ENCODE measurements at regions not wholly inside any gene's neighbourhood (a gene's known extent, or its start where the extent isn't known, plus 50 kb on each side); places are given as distances from the start of the nearest gene placed in this dataset.

- no peak for DNase-seq
- Mint-ChIP-seq H3K36me3 (ENCODE audit: low read depth) (no peaks in the 10 kb centered on the region), H3K4me1 (ENCODE audit: low read depth) (peaks cover 31% of the 10 kb centered on the region), H3K27ac (no peak overlapping the region), H3K9me3 (peaks cover 8% of the 10 kb centered on the region; the same call in 1 of the 2 replicates), H3K4me3 (no peak overlapping the region), H3K27me3 (ENCODE audit: insufficient read depth) (peaks cover 12% of the 10 kb centered on the region)
- TF ChIP-seq CTCF (IDR thresholded peaks at IDR 0.05) = no peak
Measured at GRCh38 chr5:159854916-159855315, 61.4 kb upstream of the ADRA1B start.

GRCh38 chr5:159855476-159856191 is 60.6 kb upstream of the ADRA1B start:
- H3K4me1 Mint-ChIP-seq (ENCODE audit: low read depth) = peaks cover 24% of the 10 kb centered on the region
- no peak overlapping the region for H3K27ac Mint-ChIP-seq
- no peak overlapping the region for H3K4me3 Mint-ChIP-seq
- H3K27me3 Mint-ChIP-seq (ENCODE audit: insufficient read depth) = peaks cover 12% of the 10 kb centered on the region
- H3K9me3 Mint-ChIP-seq = peaks cover 8% of the 10 kb centered on the region; the same call in 1 of the 2 replicates
- no peaks in the 10 kb centered on the region for H3K36me3 Mint-ChIP-seq (ENCODE audit: low read depth)
- no peak for DNase-seq
- TF ChIP-seq CTCF (IDR thresholded peaks at IDR 0.05) = no peak

GRCh38 chr5:159858871-159859270 is 57.4 kb upstream of the ADRA1B start:
- TF ChIP-seq CTCF (IDR thresholded peaks at IDR 0.05) = no peak
- no peak for DNase-seq
- no peaks in the 10 kb centered on the region for H3K36me3 Mint-ChIP-seq (ENCODE audit: low read depth)
- peaks cover 15% of the 10 kb centered on the region for H3K4me1 Mint-ChIP-seq (ENCODE audit: low read depth)
- H3K27me3 Mint-ChIP-seq (ENCODE audit: insufficient read depth) = peaks cover 19% of the 10 kb centered on the region
- H3K4me3 Mint-ChIP-seq = no peak overlapping the region
- no peaks in the 10 kb centered on the region for H3K9me3 Mint-ChIP-seq
- no peak overlapping the region for H3K27ac Mint-ChIP-seq

GRCh38 chr5:159861086-159861485 is 55.2 kb upstream of the ADRA1B start:
- DNase-seq = no peak
- no peak for TF ChIP-seq CTCF (IDR thresholded peaks at IDR 0.05)
- Mint-ChIP-seq H3K27ac (no peak overlapping the region), H3K9me3 (no peaks in the 10 kb centered on the region; the same call in 1 of the 2 replicates), H3K4me1 (ENCODE audit: low read depth) (no peaks in the 10 kb centered on the region; the same call in 1 of the 2 replicates), H3K4me3 (no peak overlapping the region), H3K27me3 (ENCODE audit: insufficient read depth) (peaks cover 28% of the 10 kb centered on the region), H3K36me3 (ENCODE audit: low read depth) (no peaks in the 10 kb centered on the region)

- Mint-ChIP-seq H3K27ac (no peak overlapping the region), H3K4me3 (no peak overlapping the region), H3K36me3 (ENCODE audit: low read depth) (no peaks in the 10 kb centered on the region), H3K9me3 (no peaks in the 10 kb centered on the region; the same call in 1 of the 2 replicates), H3K27me3 (ENCODE audit: insufficient read depth) (peaks cover 35% of the 10 kb centered on the region), H3K4me1 (ENCODE audit: low read depth) (no peaks in the 10 kb centered on the region)
- no peak for TF ChIP-seq CTCF (IDR thresholded peaks at IDR 0.05)
- no peak for DNase-seq
Measured at GRCh38 chr5:159864885-159865691, 51.2 kb upstream of the ADRA1B start.

All from HFFc6 (cell line).